MV-4-11 (cell line): ENCODE measurements at regions not wholly inside any gene's neighbourhood (a gene's known extent, or its start where the extent isn't known, plus 50 kb on each side); places are given as distances from the start of the nearest gene placed in this dataset.

Experiments used
- DNase-seq: peaks from one replicate; lab custom pipeline; 2025; lab: John Stamatoyannopoulos, UW

GRCh38 chr3:189557824-189558223 is 73.4 kb upstream of the TP63 start:
- DNase-seq, result peak; percentile 52

DNA sequence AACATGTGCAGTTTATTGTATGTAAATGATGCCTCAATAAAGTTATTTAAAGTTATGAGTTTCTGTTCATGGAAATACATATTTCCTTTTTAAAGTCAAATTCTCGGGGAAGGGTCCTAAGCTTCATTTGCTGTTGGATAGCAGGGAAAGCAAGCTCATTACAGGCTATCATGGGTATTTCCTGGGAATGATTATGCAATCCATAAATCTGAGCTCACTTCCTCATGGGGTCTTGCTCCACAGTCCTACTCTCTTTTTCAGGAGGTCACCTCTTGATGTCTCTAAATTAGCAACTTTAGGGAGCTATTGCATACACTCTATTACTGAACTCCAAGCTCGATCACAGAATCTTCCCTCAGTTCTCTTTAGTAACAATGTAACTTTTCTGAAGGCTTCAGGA is 69.9 kb upstream of the TP63 start:
- peak; percentile 7 for DNase-seq

GRCh38 chr3:189563853-189564563 is 67.2 kb upstream of the TP63 start:
- DNase-seq, result peak; percentile 62

DNA sequence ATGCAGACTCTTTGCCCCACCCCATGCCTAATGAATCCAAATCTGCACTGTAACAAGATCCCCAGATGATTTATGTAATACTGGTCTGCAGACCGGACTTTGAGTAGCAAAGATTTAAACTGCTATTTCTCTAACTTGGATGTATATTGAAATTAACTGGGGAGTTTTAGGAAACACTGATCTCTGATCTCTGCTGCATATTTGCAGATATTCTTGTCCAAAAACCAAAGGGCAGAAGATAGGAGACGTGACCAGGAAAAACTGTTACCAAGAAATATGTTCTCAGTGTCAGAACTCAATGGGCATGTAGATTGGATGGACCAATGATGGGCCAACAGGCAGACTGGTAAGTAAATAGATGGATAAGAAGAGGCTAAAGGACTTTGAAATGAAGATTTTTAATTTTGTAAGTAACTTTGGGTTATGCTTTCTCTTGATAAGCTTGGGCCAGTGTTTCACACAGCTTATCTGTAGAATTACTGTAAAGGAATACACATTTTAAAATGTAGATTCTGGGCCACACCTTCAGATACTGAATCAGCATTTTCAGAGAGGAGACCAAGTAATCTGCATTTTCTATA is 64.5 kb upstream of the TP63 start:
- DNase-seq, result no peak

GRCh38 chr3:189567322-189567721 is 63.9 kb upstream of the TP63 start:
- no peak for DNase-seq

DNA sequence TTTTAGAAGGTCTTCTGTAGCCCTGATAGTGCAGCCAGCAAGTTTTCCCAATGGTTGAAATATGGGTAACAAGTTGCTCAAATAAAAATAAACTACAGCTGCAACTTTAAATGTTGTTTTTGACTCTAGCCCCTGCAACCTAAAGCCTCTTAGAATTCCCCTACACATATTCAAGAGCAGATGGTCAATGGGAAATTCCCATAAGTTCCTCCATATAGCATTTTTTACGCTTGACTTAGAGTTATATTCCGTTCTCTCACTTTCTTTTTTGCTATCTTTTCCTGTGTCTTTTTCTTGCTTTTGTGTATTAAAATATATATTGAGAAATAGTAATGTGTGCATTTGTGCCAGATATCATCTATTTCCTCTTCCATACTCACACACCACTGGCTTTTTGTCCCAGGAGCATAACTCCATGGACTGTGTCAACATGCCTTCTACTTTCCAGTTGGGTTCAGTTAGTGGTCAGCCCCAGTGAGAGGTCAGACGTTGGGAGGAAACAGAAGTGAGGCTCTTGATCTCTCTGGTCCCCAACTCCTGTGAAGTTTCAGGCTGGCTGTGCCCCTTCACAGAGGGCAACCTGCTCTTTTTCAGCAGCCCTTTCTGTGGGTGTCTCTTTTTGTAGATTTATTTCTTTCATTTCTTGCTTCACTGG is 63.3 kb upstream of the TP63 start:
- peak; percentile 48 for DNase-seq

GRCh38 chr3:189568961-189569360 is 62.2 kb upstream of the TP63 start:
- no peak for DNase-seq

DNA sequence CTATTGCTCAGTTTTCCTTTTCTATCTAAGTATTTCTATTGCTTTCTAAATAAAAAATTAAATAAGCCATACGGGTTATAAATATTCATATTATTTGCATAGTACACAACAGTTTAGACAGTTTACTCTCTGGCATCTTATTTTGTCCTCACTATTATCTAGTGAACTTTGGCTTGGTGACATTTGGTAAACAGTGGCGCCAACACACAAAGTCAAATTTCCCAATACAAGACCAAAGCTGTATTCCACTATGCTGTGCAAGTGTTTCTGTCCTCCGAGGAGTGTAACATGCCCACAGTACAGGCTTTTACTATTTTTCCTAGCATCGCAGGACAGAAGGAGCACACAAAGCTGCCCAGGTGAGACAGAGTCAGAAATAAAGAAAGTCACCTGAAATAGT is 61.7 kb upstream of the TP63 start:
- DNase-seq, result no peak

- DNase-seq, result peak; percentile 10
Measured at GRCh38 chr3:189570916-189571315, 60.3 kb upstream of the TP63 start.

- no peak for DNase-seq
Measured at GRCh38 chr3:189572249-189572648, 58.9 kb upstream of the TP63 start.

GRCh38 chr3:189573004-189573403 is 58.2 kb upstream of the TP63 start:
- DNase-seq, result no peak

DNA sequence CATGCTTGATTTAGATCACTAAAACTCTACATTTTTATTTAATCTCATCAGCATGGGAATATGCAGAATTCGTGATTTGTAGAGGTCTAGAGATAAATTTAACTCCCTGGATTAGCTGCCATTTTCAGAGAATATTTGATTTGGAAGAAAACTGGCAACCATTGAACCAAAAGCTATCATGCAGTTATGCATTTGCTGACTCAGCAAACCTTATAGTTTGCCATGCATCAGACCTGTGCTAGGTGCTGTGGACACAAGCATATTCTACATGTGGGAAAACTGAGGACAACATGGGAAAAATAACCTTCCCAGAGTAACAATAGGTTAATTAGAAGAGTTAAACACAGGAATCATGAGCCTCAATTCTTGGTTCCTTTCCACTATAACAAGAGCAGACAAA is 54.7 kb upstream of the TP63 start:
- no peak for DNase-seq

DNA sequence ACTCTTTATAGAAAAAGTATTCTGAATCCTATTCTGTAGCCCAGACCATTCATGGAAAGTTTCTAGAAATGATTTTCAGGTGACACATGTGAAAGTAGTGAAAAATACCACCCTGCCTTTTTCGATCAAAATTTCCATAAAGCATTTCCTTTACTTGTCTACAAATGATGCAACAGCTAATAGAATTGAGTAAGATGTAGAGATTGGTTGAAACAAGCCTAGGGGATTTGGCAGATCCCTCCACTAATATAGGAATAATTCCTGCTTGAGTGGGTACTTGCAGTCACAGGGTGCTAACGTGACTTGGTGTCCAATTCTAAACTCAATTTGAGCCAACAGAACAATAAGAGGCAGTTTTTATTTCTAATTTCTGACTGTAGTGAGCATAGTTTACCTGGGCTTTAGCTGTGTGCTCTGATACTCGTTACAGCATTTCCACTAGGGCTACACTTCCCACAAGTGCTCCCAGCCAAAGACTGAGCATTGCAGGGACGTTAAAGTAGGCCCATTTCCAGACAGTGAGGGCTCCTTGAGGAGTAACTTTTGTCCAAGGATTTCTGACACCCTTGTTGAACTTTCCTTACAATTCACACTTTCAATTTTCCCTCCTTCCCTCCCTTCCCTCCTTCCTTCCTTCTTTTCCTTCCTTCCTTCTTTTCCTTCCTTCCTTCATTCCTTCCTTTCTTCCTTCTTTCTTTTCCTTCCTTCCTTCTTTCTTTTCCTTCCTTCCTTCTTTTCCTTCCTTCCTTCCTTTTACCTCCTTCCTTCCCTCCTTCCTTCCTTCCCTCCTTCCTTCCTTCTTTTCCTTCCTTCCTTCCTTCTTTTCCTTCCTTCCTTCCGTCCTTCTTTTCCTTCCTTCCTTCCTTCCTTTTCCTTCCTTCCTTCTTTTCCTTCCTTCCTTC is 53.9 kb upstream of the TP63 start:
- DNase-seq, result no peak

GRCh38 chr3:189580190-189580589 is 51.0 kb upstream of the TP63 start:
- DNase-seq, result peak; percentile 19
